WI38 (cell line): ENCODE measurements at regions not wholly inside any gene's neighbourhood (a gene's known extent, or its start where the extent isn't known, plus 50 kb on each side); places are given as distances from the start of the nearest gene placed in this dataset.
"Not testable (repeated sequence)": the region's sequence is repeated elsewhere in the genome, so short reads cannot be mapped to it uniquely, and the experiment has no call there.

Experiments
- H3K4me3 ChIP-seq: 2 replicates; pipeline ENCODE4 v1.5.1; 2011; ENCODE audit warnings: low read depth, mild to moderate bottlenecking, control low read depth, low read length
- CTCF ChIP-seq: IDR thresholded peaks from 2 replicates; pipeline ENCODE4 v1.5.1; 2012; ENCODE audit warnings: low read depth, mild to moderate bottlenecking, control low read depth, low read length

GRCh38 chr4:184280137-184280536, 62.5 kb upstream of the ENPP6 start:
- no peak overlapping the region for H3K4me3 ChIP-seq
- TF ChIP-seq CTCF, result no peak

GRCh38 chr4:184279496-184280061, 61.9 kb upstream of the ENPP6 start:
- TF ChIP-seq CTCF, result no peak
- H3K4me3 ChIP-seq, result no peak overlapping the region

DNA sequence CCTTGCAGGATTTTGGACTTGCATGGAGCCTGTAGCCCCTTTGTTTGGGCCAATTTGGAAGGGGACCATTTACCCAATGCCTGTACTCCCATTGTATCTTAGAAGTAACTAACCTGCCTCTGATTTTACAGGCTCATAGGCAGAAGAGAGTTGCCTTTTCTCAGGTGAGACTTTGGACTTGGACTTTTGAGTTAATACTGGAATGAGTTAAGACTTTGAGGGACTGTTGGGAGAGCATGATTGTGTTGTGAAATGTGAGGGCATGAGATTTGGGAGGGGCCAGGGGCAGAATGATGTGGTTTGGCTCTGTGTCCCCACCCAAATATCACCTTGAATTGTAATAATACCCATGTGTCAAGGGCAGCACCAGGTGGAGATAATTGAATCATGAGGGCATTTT, 60.1 kb upstream of the ENPP6 start:
- not testable (repeated sequence) for H3K4me3 ChIP-seq

GRCh38 chr4:184277010-184277409, 59.3 kb upstream of the ENPP6 start:
- not testable (repeated sequence) for H3K4me3 ChIP-seq

DNA sequence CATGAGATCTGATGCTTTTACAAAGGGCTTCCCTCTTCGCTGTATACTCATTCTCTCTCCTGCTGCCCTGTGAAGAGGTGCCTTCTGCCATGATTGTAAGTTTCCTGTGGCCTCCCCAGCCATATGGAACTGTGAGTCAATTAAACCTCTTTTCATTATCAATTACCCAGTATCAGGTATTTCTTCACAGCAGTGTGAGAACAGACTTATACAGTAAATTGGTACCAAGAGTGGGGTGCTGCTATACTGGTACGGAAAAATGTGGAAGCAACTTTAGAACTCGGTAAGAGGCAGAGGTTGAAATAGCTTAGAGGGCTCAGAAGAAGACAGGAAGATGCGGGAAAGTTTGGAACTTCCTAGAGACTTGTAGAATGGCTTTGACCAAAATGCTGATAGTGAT, 58.7 kb upstream of the ENPP6 start:
- not testable (repeated sequence) for H3K4me3 ChIP-seq

DNA sequence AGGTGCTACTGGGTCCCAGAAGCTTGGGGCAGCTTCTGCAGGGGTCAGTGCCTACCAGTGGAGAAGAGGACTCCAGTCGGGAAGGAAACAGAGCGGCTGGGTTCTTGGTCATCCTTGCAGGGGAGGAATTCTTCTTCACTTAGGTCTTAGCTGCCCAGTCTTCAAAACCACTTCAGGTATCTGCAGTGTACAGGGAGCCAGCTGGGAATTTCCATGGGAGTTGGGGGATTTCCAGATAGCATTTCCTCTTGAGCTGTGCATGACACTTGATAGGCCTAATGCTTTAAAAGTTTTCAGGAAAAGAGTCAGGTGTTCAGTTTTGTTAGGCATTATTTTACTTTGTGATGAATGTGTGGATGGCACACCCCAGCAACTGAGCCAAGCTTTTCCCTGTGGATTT, 58.1 kb upstream of the ENPP6 start:
- H3K4me3 ChIP-seq, result no peak overlapping the region
- TF ChIP-seq CTCF, result no peak

GRCh38 chr4:184274286-184274951, 56.7 kb upstream of the ENPP6 start:
- no peak overlapping the region for H3K4me3 ChIP-seq
- TF ChIP-seq CTCF, result no peak

- no peak overlapping the region for H3K4me3 ChIP-seq
- no peak for TF ChIP-seq CTCF
Measured at GRCh38 chr4:184273166-184274147, 55.8 kb upstream of the ENPP6 start.
